Activated naive CD8-positive, alpha-beta T cell treated with anti-CD3 and anti-CD28 coated beads, Interleukin-2, amount 10 ng/mL, durations not matched to agents 7 days and 5 days (primary cell): ENCODE measurements at regions not wholly inside any gene's neighbourhood (a gene's known extent, or its start where the extent isn't known, plus 50 kb on each side); places are given as distances from the start of the nearest gene placed in this dataset.

Source experiments
- ATAC-seq: fragments of 150-1000 bp; cut with Tn5 transposase; one replicate; pipeline ENCODE4 v1.10.0; 2021; ENCODE audit warnings: low read depth, moderate library complexity
- POLR2A ChIA-PET: fragments of 350-600 bp; sonication (Branson Sonifier 250); formaldehyde crosslinking; loops from one replicate; lab custom pipeline; 2021; ENCODE audit warnings: antibody characterized with exemption; lab: Charles Lee
- DNase-seq: peaks from one replicate; pipeline ENCODE4 v3.0.0; 2021
- H3K27ac Mint-ChIP-seq: one replicate; pipeline ENCODE4 v1.8.0; 2022; ENCODE audit warnings: mild to moderate bottlenecking, mixed read lengths
- H3K27me3 Mint-ChIP-seq: one replicate; pipeline ENCODE4 v1.8.0; 2022; ENCODE audit warnings: mild to moderate bottlenecking, moderate library complexity, mixed read lengths
- H3K36me3 Mint-ChIP-seq: one replicate; pipeline ENCODE4 v1.8.0; 2021; ENCODE audit warnings: mild to moderate bottlenecking, mixed read lengths
- H3K4me1 Mint-ChIP-seq: one replicate; pipeline ENCODE4 v1.8.0; 2021; ENCODE audit warnings: mixed read lengths
- H3K4me3 Mint-ChIP-seq: one replicate; pipeline ENCODE4 v1.8.0; 2022; ENCODE audit warnings: mild to moderate bottlenecking, moderate library complexity, mixed read lengths
- H3K9me3 Mint-ChIP-seq: one replicate; pipeline ENCODE4 v1.8.0; 2021; ENCODE audit warnings: mixed read lengths

DNA sequence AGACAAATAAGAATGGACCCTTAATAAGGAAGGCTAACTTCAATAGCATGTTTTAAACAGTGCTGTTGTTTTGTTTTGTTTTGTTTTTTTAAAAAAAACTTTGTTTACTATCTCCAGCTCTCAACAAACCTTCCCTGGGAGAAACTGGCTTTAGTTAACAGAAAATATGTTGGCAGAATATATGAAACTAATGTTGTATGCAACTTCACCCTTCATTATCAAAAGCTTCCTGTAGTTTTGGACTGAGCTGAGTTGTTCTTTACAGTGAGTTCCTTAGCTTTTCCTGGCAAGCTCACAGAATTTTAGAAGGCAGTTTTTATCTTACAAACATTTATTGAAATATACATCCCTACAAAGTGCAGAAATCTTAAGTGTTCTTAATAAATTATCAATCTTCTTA, 2480.7 kb upstream of the PCDH20 start:
- Mint-ChIP-seq H3K4me3 (no peak overlapping the region), H3K27me3 (no peaks in the 10 kb centered on the region), H3K27ac (no peak overlapping the region), H3K9me3 (peaks cover 2% of the 10 kb centered on the region), H3K4me1 (no peaks in the 10 kb centered on the region), H3K36me3 (no peaks in the 10 kb centered on the region)
- POLR2A ChIA-PET = no interaction called here
- ATAC-seq (no peak), DNase-seq (no peak)

DNA sequence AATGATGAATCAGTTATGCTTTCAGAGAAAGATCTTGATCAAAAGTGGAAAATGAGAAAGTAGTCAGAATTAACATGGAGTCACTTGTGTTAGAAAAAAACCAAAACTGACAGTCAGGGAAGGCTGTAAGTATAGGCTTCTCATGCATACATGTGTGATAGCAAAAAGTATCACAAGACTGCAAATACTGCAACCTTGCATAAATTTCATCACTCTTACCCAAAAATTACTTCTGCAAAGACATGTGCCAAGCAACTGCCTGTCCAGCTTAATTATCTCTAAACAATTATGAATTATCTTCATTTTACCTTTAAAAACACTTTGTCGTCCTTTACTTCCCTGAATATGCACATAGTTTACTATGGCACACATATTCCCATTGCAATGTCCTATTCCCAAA, 2466.4 kb upstream of the PCDH20 start:
- no peak overlapping the region for H3K27ac Mint-ChIP-seq
- H3K4me1 Mint-ChIP-seq = no peaks in the 10 kb centered on the region
- POLR2A ChIA-PET = no interaction called here
- ATAC-seq (no peak), DNase-seq (no peak)
- no peaks in the 10 kb centered on the region for H3K36me3 Mint-ChIP-seq
- peaks cover 2% of the 10 kb centered on the region for H3K9me3 Mint-ChIP-seq
- no peak overlapping the region for H3K4me3 Mint-ChIP-seq
- no peaks in the 10 kb centered on the region for H3K27me3 Mint-ChIP-seq

DNA sequence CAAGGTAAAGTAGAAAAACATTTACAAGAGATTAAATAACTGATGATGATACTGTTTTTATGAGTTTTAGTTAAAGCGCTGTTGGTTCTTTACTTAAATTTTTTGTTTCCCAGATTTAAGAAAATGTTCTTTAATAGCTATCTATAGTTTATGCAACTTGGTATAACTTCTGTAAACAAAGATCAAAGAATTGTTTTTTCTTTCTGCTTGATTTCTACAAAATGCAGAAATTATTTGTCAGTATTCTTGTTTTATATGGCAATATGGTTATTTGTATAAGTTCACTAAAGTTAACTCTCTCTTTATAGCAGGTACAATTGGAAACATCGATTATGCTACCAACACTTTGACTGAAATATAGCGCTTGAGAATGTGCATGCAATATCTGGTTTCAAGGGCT, 2465.1 kb upstream of the PCDH20 start:
- Mint-ChIP-seq H3K27ac (no peak overlapping the region), H3K4me3 (no peak overlapping the region), H3K36me3 (no peaks in the 10 kb centered on the region), H3K9me3 (peaks cover 2% of the 10 kb centered on the region), H3K4me1 (no peaks in the 10 kb centered on the region), H3K27me3 (no peaks in the 10 kb centered on the region)
- ATAC-seq = no peak
- DNase-seq = no peak
- POLR2A ChIA-PET = no interaction called here

DNA sequence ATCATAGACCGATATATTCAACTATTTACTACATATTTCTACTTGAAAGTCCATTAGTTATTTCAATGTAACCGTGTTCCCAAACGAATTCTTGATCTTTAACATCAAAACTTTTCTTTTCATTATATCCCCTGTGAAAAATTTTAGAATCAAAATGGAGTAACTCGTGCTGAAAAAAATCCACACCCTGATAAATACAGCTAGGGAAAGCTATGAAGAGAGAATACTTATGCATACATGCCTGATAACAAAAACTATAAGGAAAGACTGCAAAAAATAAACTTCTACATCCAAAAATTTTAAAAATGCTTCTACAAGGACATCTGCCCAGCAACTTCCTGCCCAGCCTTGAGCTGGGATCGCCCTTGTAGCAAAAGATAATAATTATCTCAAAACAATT, 2458.3 kb upstream of the PCDH20 start:
- Mint-ChIP-seq H3K27me3 (no peaks in the 10 kb centered on the region), H3K36me3 (no peaks in the 10 kb centered on the region), H3K4me3 (no peak overlapping the region), H3K4me1 (no peaks in the 10 kb centered on the region), H3K27ac (no peak overlapping the region), H3K9me3 (peaks cover 2% of the 10 kb centered on the region)
- ATAC-seq (no peak), DNase-seq (no peak)
- POLR2A ChIA-PET = no interaction called here

DNA sequence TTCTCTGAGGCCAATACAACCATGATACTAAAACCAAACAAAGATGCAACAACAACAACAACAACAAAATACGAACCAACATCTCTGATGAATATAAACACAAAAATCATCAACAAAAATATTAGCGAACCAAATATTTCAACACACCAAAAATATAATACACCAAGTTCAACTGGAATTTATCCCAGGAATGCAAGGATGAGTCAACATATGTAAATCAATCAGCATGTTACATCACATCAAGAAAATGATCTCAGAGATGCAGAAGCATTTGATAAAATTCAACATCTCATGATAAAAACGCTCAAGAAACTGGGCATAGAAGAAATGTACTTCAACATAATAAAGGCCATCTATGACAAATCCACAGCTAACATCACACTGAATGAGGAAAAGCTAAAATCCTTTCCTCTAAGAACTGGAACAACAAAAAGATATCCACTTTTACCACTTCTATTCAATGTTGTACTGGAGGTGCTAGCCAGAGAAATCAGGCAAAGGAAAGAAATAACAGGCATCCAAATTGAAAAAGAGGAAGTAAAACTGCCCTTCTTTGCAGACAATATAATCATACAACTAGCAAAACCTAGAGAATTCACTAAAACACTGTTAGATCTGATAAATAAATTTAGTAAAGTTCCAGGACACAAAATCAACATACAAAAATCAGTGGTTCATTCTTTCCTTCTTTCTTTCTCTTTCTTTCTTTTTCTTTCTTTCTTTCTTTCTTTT, 2448.7 kb upstream of the PCDH20 start:
- peaks cover 2% of the 10 kb centered on the region for H3K9me3 Mint-ChIP-seq
- H3K36me3 Mint-ChIP-seq = no peaks in the 10 kb centered on the region
- no peak overlapping the region for H3K4me3 Mint-ChIP-seq
- ATAC-seq (no peak), DNase-seq (no peak)
- H3K4me1 Mint-ChIP-seq = no peaks in the 10 kb centered on the region
- H3K27me3 Mint-ChIP-seq = no peaks in the 10 kb centered on the region
- no peak overlapping the region for H3K27ac Mint-ChIP-seq
- POLR2A ChIA-PET = no interaction called here

DNA sequence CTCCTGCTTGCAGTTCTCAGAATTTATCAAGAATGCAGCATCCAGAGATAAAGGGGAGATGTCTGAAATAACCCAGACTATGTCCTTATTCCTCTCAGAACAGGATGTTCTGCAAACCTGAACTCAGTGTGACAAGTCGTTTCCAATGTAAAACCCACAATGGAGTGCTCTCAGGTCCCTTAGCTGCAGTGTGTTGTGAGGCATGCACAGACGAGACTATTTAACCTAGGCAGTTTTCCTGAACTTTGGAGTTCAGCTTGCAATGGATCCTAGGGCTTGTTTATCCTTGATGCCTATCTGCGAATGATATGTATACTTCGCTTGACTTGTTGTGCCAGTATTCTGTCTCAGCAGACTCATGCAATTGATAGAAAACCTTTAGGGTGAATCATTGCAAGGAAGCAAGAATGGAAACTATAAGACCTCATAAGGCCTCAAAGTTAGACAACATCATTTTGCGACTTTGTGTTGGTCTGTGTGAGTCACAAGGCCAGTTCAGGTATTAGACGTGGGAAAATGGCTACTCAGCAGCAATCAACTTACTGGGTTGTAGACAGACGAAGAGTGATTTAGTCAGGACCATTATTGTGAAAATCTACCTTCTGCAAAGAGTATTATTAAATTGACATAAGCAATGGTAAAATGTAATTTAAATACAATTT, 2439.9 kb upstream of the PCDH20 start:
- H3K36me3 Mint-ChIP-seq = no peaks in the 10 kb centered on the region
- H3K4me1 Mint-ChIP-seq = no peaks in the 10 kb centered on the region
- POLR2A ChIA-PET = no interaction called here
- no peak for ATAC-seq
- no peak for DNase-seq
- no peak overlapping the region for H3K27ac Mint-ChIP-seq
- no peaks in the 10 kb centered on the region for H3K9me3 Mint-ChIP-seq
- no peaks in the 10 kb centered on the region for H3K27me3 Mint-ChIP-seq
- no peak overlapping the region for H3K4me3 Mint-ChIP-seq

DNA sequence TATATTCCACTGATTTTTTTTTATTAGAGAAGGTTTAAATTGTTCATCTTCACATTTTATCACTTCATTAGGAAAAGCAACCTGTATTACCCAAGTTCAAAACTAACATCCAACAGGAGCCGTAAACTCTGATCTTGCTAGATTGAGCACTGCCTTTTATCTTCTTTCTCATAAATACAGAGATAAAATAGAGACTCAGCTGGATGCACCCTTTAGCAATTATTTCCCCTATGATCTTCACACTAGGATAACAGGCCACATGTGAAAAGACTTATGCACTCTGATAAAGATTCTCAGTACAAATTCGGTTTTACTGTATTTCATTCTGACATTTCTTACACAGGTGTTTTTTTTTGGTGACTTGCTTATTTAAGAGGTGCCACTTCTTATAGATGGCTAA, 2438.2 kb upstream of the PCDH20 start:
- DNase-seq (no peak), ATAC-seq (no peak)
- no peak overlapping the region for H3K27ac Mint-ChIP-seq
- POLR2A ChIA-PET = no interaction called here
- no peaks in the 10 kb centered on the region for H3K36me3 Mint-ChIP-seq
- H3K4me3 Mint-ChIP-seq = no peak overlapping the region
- no peaks in the 10 kb centered on the region for H3K27me3 Mint-ChIP-seq
- H3K4me1 Mint-ChIP-seq = no peaks in the 10 kb centered on the region
- no peaks in the 10 kb centered on the region for H3K9me3 Mint-ChIP-seq

DNA sequence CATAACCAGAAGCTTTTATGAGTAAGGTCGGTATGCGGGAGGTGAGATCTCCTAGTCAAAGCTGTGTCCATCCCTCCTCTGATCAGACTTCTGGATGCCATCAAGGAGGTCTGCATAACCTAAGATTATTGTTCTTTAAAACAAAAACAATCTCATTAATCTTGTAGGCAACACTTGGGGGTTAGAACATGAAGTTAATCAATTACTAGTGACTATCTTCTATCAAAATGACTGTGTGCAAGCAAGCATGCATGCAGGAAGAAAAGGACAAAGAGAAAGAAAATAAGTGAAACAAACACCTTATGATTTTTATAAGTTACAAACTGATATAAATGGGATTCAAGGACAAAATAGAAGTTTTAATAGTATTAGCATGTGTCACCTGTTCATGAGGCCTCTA, 2435.9 kb upstream of the PCDH20 start:
- H3K4me3 Mint-ChIP-seq = no peak overlapping the region
- H3K27me3 Mint-ChIP-seq = no peaks in the 10 kb centered on the region
- H3K4me1 Mint-ChIP-seq = no peaks in the 10 kb centered on the region
- H3K9me3 Mint-ChIP-seq = no peaks in the 10 kb centered on the region
- DNase-seq (no peak), ATAC-seq (no peak)
- no peak overlapping the region for H3K27ac Mint-ChIP-seq
- POLR2A ChIA-PET = no interaction called here
- H3K36me3 Mint-ChIP-seq = no peaks in the 10 kb centered on the region

DNA sequence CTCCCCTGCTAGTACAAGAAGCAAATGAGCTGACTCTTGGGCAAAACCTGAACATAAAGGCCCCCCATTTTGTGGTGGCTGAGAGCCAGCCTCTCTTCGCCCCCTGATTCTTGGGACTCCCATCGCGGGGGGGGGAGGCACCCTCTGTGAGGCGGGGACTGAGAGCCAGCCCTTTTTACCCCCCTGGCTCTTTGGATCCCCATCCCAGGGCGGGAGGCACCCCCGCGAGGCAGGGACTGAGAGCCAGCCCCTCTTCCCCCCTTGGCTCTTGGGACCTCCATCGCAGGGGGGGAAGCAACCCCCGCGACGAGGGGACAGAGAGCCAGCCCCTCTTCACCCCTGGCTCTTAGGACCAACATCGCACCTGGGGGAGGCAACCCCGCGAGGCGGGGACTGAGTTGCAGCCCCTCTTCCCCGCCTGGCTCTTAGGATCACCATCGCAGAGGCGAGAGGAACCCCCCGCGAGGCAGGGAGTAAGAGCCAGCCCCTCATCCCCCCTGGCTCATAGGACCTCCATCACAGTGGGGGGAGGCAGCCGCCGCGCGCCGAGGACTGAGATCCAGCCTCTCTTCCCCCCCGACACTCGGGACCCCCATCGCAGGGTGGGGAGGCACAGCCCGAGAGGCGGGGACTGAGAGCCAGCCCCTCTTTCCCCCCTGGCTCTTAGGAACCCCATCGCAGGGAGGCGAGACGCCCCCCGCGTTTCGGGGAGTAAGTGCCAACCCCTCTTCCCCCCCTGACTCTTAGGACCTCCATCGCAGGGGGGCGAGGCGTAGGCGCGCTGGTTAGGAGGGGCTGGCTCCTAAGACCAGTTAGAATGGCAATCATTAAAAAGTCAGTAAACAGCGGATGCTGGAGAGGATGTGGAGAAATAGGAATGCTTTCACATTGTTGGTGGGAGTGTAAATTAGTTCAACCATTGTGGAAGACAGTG, 2428.4 kb upstream of the PCDH20 start:
- Mint-ChIP-seq H3K4me3 (no peak overlapping the region), H3K9me3 (peaks cover 3% of the 10 kb centered on the region), H3K27ac (no peak overlapping the region), H3K36me3 (no peaks in the 10 kb centered on the region), H3K27me3 (no peaks in the 10 kb centered on the region), H3K4me1 (no peaks in the 10 kb centered on the region)
- DNase-seq (no peak), ATAC-seq (no peak)
- POLR2A ChIA-PET = no interaction called here

DNA sequence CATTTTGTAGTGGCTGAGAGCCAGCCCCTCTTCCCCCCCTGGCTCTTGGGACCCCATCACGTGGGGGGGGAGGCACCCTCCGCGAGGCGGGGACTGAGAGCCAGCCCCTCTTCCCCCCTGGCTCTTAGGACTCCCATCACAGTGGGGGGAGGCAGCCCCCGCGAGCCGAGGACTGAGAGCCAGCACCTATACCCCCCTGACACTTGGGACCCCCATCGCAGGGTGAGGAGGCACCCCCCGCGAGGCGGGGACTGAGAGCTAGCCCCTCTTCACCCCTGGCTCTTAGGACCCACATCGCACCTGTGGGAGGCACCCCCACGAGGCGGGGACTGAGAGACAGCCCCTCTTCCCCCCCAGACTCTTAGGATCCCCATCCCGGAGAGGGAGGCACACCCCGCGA, 2426.5 kb upstream of the PCDH20 start:
- H3K4me3 Mint-ChIP-seq = no peak overlapping the region
- peaks cover 4% of the 10 kb centered on the region for H3K9me3 Mint-ChIP-seq
- POLR2A ChIA-PET = no interaction called here
- H3K27ac Mint-ChIP-seq = no peak overlapping the region
- no peaks in the 10 kb centered on the region for H3K36me3 Mint-ChIP-seq
- ATAC-seq = no peak
- no peaks in the 10 kb centered on the region for H3K4me1 Mint-ChIP-seq
- no peaks in the 10 kb centered on the region for H3K27me3 Mint-ChIP-seq
- no peak for DNase-seq

DNA sequence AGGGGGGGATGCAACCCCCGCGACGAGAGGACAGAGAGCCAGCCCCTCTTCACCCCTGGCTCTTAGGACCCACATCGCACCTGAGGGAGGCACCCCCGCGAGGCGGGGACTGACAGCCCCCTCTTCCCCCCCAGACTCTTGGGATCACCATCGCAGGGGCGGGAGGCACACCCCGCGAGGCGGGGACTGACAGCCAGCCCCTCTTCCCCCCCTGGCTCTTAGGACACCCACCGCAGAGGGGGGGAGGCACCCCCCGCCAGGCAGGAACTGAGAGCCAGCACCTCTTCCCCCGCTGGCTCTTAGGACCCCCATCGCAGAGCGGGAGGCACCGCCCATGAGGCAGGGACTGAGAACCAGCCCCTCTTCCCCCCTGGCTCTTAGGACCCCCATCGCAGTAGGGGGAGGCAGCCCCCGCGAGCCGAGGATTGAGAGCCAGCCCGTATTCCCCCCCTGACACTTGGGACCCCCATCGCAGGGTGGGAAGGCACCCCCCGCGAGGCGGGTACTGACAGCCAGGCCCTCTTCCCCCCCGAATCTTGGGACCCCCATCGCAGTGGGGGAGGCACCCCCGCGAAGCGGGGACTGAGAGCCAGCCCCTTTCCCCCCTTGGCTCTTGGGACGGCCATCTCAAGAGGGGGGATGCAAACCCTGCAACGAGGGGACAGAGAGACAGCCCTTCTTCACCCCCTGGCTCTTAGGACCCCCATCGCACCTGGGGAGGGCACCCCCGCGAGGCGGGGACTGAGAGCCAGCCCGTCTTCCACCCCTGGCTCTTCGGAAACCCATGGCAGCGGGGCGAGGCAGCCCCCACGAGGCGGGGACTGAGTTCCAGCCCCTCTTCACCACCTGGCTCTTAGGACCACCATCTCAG, 2425.1 kb upstream of the PCDH20 start:
- Mint-ChIP-seq H3K4me1 (no peaks in the 10 kb centered on the region), H3K27me3 (no peaks in the 10 kb centered on the region), H3K4me3 (no peak overlapping the region), H3K9me3 (peaks cover 6% of the 10 kb centered on the region), H3K36me3 (no peaks in the 10 kb centered on the region), H3K27ac (no peak overlapping the region)
- POLR2A ChIA-PET = no interaction called here
- DNase-seq (no peak), ATAC-seq (no peak)

DNA sequence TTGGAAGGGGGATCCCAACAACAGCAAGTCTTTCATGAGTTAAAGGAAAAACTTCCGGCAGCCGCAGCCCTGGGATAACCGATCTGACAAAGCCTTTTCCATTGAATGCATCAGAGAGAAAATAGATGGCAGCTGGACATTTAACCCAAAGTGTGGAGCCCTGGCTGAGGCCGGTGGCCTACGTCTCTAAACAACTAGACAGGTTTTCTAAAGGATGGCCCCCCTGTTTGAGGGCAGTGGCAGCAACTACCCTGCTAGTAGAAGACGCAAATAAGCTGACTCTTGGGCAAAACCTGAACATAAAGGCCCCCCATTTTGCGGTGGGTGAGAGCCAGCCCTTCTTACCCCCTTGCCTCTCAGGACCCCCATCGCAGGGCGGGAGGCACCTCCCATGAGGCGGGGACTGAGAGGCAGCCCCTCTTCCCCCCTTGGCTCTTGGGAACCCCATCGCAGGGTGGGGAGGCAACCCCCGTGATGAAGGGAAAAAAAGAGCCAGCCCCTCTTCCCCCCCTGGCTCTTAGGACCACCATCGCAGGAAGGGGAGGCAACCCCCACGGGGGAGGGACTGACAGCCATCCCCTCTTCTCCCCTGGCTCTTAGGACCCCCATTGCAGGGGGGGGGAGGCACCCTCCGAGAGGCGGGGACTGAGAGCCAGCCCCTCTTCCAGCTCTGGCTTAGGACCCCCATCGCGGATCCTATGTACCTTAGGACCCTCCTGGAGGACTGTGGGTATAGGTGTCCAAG, 2422.9 kb upstream of the PCDH20 start:
- H3K9me3 Mint-ChIP-seq = peaks cover 4% of the 10 kb centered on the region
- H3K27me3 Mint-ChIP-seq = no peaks in the 10 kb centered on the region
- H3K36me3 Mint-ChIP-seq = no peaks in the 10 kb centered on the region
- H3K27ac Mint-ChIP-seq = no peak overlapping the region
- POLR2A ChIA-PET = no interaction called here
- no peaks in the 10 kb centered on the region for H3K4me1 Mint-ChIP-seq
- no peak overlapping the region for H3K4me3 Mint-ChIP-seq
- DNase-seq (no peak), ATAC-seq (no peak)
